Left ventricle myocardium inferior (tissue), 1 donor: ENCODE measurements at regions not wholly inside any gene's neighbourhood (a gene's known extent, or its start where the extent isn't known, plus 50 kb on each side); places are given as distances from the start of the nearest gene placed in this dataset.

Experiments
- DNase-seq: peaks from one replicate; pipeline ENCODE4 v3.0.0-alpha.2; 2020
- H3K27ac ChIP-seq: fragments of 200-600 bp; replicated peaks from 2 replicates; pipeline ENCODE4 v1.8.0; 2021
- H3K27me3 ChIP-seq: fragments of 200-600 bp; 2 replicates; pipeline ENCODE4 v1.8.0; 2021; ENCODE audit warnings: low read depth
- H3K36me3 ChIP-seq: fragments of 200-600 bp; 2 replicates; pipeline ENCODE4 v1.8.0; 2021
- H3K4me1 ChIP-seq: fragments of 200-600 bp; 2 replicates; pipeline ENCODE4 v1.8.0; 2021
- H3K4me3 ChIP-seq: fragments of 200-600 bp; 2 replicates; pipeline ENCODE4 v1.8.0; 2021; ENCODE audit warnings: mild to moderate bottlenecking, moderate library complexity
- H3K9me3 ChIP-seq: fragments of 200-600 bp; replicated peaks from 2 replicates; pipeline ENCODE4 v1.8.0; 2021
- CTCF ChIP-seq: fragments of 200-600 bp; IDR thresholded peaks from 2 replicates; pipeline ENCODE4 v1.8.0; 2021; ENCODE audit warnings: antibody characterized with exemption, mild to moderate bottlenecking, borderline replicate concordance
- intact Hi-C: fragments of 100-400 bp; cut with micrococcal nuclease; formaldehyde crosslinking; loops from one replicate; pipeline ENCODE4 v1.11.0; 2022
- donor health status: DM: no; HTN: yes; CAD: no; lungs with severe emphysema.

DNA sequence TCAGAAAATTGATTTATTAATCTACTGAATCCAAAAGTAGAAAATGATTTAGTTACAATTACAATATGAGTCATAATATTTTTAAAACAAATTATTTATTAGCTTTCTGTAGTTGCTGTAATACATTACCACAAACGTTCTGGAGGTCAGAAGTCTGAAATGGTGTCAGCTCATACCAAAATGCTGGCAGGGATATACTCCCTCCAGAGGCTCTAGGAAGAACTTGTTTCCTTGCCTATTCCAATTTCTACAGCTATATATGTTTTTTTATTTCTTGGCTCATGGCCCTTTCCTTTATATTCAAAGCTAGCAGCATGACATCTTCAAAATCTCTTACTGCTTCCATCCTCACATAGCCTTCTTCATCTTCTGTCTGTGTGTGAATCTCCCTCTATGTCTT lies 667.9 kb upstream of the ITGA1 start:
- no peak overlapping the region for H3K4me3 ChIP-seq
- no peaks in the 10 kb centered on the region for H3K27me3 ChIP-seq
- H3K9me3 ChIP-seq = no peaks in the 10 kb centered on the region
- TF ChIP-seq CTCF = no peak
- intact Hi-C loops = no loop called here
- H3K4me1 ChIP-seq = no peaks in the 10 kb centered on the region
- H3K36me3 ChIP-seq = no peaks in the 10 kb centered on the region
- H3K27ac ChIP-seq = no peak overlapping the region
- DNase-seq = no peak

- H3K4me3 ChIP-seq = no peak overlapping the region
- no peak for DNase-seq
- peaks cover 13% of the 10 kb centered on the region for H3K9me3 ChIP-seq
- no peak for TF ChIP-seq CTCF
- no peaks in the 10 kb centered on the region for H3K27me3 ChIP-seq
- H3K27ac ChIP-seq = no peak overlapping the region
- no peaks in the 10 kb centered on the region for H3K36me3 ChIP-seq
- intact Hi-C loops = no loop called here
- no peaks in the 10 kb centered on the region for H3K4me1 ChIP-seq
Observed at GRCh38 chr5:52132053-52132452, 655.7 kb upstream of the ITGA1 start.

DNA sequence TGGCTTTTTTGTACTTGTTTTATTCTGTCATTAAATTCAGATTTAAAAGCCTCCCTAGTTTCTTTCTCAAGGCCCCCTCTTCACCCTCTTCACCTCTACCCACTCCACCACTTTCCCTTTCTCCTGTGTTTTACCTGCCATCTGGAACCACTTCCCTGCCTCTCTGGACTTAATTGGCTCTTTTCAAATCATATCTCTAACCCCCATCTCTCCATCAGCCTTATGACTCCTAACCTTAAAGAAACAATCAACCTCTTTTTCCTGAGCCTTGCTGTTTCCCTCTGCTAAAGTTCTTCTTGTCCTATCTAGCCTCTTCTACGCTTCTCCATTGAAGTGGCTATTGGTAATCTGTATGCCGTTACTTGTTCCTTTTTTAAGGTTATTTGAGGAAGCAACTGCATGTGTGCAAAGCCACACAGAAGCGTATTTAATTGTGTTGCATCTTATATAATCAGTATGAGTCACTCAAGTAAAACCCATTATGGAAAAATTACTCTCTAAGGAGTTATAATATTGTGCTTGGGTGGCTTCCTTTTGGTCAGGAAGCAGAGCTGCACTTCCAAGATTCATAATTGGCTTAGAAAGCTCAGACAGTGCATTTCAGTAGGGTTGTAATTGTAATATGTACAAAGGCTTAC lies 653.6 kb upstream of the ITGA1 start:
- H3K27me3 ChIP-seq = no peaks in the 10 kb centered on the region
- intact Hi-C loops = no loop called here

GRCh38 chr5:52139888-52140615 lies 647.7 kb upstream of the ITGA1 start:
- Histone ChIP-seq H3K4me3 (no peak overlapping the region), H3K27me3 (no peaks in the 10 kb centered on the region), H3K27ac (no peak overlapping the region), H3K36me3 (no peaks in the 10 kb centered on the region), H3K9me3 (no peaks in the 10 kb centered on the region), H3K4me1 (no peaks in the 10 kb centered on the region)
- no peak for TF ChIP-seq CTCF
- DNase-seq = no peak
- intact Hi-C loops = no loop called here

More for the DNA sequence above, 653.6 kb upstream of the ITGA1 start:
- no peaks in the 10 kb centered on the region for H3K36me3 ChIP-seq
- TF ChIP-seq CTCF = no peak
- no peak overlapping the region for H3K4me3 ChIP-seq
- no peak overlapping the region for H3K27ac ChIP-seq
- H3K9me3 ChIP-seq = peaks cover 5% of the 10 kb centered on the region
- DNase-seq = no peak
- no peaks in the 10 kb centered on the region for H3K4me1 ChIP-seq

DNA sequence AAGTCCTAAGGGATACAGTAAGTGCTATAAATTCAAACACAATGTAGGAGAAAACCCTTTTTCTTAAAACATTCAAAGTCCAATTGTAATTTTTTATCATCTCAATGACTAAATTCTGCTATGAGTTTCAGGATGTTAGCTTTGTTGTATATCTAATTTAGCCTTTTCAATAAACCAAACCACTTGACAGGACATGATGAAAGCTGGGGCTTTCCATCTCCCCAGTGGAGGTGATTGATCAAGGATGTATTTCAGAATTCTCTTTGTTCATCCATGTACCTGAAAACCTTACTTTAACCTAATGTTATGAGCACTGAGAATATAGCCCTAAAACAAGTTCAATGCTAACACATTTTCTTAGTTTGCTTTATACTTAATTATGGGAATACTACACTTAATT lies 639.0 kb upstream of the ITGA1 start:
- no peak for DNase-seq
- Histone ChIP-seq H3K27ac (no peak overlapping the region), H3K27me3 (no peaks in the 10 kb centered on the region), H3K36me3 (no peaks in the 10 kb centered on the region), H3K4me3 (no peak overlapping the region), H3K4me1 (no peaks in the 10 kb centered on the region), H3K9me3 (no peaks in the 10 kb centered on the region)
- TF ChIP-seq CTCF = no peak
- intact Hi-C loops = no loop called here
